ENCODE measurements at regions not wholly inside any gene's neighbourhood (a gene's known extent, or its start where the extent isn't known, plus 50 kb on each side); places are given as distances from the start of the nearest gene placed in this dataset.
"Not testable (repeated sequence)": the region's sequence is repeated elsewhere in the genome, so short reads cannot be mapped to it uniquely, and the experiment has no call there.

DNA sequence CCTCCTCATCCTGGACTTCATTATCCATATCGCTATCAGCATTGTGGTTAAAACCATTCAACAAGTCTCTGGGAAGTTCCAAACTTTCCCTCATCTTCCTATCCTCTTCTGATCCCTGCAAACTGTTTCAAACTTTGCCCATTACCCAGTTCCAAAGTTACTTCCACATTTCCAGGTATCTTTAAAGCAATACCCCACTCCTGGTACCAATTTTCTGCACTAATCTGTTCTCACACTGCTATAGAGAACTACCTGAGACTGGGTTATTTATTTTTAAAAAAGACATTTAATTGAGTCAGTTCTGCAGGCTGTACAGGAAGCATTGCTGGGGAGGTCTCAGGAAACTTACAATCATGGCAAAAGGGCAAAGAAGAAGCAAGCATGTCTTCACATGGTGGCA, 147.3 kb downstream of the ARL4A start:
- DNase-seq: no peak

DNA sequence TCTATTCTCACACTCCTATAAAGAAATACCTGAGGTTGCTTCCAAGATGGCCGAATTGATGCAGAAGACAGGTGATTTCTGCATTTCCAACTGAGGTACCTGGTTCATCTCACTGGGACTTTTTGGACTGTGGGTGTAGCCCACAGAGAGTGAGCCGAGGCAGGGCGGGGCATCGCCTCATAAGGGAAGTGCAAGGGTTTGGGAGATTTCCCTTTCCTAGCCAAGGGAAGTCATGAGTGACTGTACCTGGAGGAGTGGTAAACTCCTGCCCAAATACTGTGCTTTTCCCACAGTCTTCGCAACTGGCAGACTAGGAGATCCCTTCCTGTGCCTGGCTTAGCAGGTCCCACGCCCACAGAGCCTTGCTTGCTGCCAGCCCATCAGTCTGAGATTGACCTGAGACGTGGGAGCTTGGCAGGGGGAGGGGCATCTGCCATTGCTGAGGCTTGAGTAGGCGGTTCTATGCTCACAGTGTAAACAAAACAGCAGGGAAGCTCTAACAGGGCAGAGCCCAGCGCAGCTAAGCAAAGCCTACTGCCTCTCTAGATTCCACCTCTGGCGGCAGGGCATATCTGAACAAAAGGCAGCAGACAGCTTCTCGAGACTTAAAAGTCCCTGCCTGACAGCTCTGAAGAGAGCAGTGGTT, 152.2 kb downstream of the ARL4A start:
- no peak for DNase-seq

DNA sequence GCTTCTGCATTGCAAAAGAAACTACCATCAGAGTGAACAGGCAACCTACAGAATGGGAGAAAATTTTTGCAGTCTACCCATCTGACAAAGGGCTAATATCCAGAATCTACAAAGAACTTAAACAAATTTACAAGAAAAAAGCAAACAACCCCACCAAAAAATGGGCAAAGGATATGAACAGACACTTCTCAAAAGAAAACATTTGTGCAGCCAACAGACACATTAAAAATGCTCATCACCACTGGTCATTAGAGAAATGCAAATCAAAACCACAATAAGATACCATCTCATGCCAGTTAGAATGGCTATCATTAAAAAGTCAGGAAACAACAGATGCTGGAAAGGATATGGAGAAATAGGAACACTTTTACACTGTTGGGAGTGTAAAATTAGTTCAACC, 157.3 kb downstream of the ARL4A start:
- not testable (repeated sequence) for DNase-seq

DNA sequence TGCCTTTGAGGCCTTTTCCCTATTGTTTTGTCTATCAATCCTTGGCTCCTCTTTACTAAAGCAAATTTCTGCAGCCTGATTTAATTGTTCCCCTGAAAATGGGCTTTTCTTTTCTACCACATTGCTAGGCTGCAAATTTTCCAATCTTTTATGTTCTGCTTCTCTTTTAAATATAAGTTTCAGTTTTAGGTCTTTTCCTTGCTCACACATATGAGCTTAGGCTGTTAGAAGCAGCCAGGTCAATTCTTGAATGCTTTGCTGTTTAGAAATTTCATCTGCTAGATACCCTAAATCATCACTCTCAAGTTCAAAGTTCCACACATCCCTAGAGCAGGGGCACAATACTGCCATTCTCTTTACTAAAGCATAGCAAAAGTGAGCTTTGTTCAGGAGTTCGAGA, 159.6 kb downstream of the ARL4A start:
- no peak for DNase-seq

DNA sequence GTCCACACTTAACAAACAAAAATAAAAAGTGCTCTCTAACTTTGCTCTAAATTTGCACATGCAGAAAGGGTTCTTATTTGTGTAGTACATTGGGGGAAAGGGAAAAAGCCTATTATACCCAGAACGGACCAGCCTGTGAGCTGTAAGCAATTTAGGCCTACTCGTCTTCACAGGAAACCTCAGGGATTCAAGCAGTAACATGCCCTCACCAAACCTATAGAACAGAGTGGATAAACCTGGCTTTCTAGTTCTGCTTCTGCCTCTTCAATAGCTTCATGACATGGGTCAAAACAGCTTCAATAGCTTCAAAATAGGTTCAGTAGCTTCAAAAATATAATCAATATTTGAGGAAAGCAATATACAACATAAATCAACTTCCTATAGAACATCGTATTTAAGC, 163.7 kb downstream of the ARL4A start:
- DNase-seq: no peak

DNA sequence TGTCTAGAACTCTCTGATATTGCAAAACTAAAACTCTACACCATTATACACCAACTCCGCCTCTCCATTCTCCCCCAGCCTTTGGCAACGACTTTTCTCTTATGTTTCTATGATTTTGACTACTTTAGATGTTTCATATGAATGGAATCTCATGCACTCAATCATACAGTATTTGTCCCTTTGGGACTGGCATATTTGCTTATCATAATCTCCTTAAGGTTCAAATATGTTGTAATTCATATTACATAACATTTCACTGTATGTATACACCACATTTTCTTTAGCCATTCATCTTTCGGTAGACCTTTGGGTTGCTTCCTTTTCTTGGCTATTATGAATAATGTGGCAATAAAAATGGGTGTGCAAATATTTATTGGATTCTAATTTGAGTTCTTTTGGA, 164.4 kb downstream of the ARL4A start:
- DNase-seq: no peak

DNA sequence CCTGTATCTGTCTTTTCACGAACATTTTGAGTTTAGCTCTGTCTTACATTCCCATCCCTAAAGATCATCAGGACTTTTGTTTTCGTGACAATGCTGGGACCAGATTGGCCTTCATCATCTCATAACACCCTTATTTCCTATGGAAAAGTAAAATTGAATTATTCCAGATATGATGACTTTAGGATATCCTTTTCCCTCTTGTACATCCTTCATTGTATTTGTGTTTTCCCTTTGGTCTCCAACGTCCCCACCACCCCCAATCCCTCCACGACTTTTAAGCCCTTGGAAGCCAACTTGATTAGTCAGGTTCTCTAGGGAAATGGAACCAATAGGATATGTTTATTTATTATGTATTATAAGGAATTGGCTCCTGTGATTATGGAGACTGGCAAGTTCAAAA, 167.6 kb downstream of the ARL4A start:
- DNase-seq: no peak

DNA sequence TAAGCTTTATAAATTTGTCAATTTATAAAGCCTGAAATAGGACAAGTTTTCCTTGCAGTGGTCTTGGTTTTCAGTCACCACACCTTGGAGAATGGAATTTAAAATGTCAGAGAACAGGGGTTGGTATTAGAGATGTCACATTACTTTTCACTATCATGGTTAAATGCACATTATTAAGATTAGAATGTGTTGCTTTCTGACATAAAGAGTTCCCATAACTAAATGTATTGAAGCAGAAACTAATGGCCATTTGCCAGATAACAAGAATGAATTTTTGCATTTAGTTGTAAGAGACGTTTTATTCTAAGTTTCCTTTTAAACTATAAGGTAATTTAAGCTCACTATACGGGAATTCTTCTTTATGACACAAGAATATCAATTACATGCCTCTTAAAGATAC, 172.3 kb downstream of the ARL4A start:
- DNase-seq: no peak

DNA sequence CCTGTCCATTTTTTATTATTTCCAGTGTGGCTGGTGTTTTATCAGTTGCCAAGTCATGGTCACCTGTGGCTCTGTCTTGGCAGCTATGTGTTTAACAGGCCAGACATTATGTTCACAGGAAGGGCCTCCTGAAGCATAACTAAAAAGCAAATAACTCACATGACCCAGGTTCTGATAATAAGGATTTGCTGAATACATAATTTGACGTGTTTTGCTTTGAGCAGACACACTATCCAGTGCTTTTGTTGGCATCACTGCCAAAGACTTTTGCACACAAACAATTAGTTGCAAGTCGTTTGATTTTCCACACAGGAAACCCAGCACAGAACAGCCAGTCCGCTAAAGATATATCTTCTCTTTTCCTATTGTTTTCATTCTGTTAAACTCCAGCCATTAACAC, 173.6 kb downstream of the ARL4A start:
- DNase-seq: no peak

DNA sequence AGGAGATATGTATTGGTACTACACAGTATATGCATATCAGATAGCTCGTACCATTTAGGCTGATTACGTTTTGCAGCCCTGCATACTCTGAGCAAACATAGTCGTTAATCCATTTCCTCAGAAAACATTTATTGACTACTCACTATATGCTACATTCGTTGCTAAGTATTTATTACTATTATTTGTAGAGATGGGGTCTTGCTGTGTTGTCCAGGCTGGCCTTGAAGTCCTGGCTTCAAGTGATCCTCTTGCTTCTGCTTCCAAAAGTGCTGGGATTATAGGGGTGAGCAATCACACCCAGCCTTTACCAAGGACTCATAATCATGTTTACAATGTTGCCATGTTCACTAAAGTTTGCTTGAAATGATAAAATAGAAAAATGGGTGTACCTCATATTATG, 174.7 kb downstream of the ARL4A start:
- DNase-seq: no peak

DNA sequence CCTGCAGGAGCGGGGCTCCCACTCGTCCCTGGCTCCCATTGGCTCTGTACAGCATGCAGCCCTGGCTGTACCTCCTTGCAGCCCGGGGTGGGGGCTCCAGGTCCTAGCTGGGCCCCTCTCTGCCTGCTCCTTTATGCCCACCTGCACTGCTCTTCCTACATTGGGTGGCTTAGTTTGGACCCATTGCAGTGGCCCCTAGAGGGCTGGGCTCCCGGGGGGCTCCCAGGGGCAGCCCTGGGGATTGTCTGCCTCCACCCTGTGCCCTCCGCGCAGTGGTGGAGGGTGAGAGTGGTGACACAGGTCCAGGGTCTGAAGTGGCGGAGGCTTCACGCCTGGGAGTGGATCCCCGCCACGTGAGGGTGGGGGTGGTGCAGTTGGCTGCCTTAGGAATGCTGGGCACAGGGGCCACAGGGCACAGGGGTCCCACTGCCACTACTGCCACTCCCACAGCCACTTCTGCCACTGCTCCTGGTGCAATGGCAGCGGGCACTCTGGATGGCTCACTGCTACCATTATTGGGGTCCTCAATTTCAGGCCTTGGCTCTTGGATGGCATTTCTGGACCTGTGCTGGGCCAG, 177.1 kb downstream of the ARL4A start:
- DNase-seq: no peak

DNA sequence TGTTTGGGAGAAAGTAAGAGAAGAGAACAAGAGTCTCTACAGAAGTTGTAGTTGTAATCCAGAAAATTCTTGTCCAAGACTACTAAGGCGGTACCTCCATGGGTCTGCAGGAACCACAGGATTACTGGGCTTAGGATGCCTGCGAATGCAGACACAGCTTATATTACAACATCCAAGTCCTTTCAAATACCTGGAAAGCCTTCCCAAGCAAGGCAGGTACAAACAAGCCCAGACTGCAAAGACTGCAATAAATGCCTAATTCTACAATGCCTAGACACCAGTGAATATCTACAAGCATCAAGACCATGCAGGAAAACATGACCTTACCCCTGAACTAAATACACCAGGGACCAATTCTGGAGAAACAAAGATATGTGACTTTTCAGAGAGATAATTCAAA, 178.2 kb downstream of the ARL4A start:
- DNase-seq: no peak

DNA sequence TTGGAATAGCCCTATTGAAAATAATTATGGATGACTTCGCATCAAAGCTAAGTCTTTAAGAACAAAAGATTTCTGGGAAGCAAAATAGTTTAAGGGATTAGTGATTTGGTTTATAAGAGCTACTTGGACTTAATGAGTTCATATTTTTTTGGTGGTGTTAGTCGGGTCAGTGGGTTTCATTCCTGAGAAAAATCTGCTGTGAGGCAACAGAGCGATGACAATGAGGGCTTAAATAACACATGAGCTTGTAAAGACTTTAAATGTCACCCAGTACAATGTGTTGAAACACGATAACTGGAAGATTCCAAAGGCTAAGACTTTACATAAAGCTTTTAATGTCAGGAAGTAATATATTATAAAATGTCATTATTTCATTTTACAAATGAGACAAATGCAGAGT, 178.8 kb downstream of the ARL4A start:
- no peak for DNase-seq

DNA sequence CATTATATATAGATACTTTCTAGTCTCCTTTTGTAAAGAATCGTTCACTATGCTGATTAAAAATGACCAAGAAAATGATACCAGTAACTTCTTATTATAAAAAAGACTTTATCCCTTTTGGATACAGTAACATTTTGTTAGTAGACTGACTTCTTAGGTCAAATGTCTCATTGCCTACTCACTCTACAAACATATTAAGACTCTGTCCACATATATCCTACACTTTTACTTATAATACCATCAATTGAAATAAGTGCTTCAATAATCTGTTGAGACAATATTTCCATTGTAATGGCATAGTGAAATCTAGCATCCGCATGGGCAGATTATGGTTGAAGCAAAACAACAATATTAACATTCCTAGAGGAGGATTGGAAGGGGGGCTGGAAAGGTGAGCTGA, 180.6 kb downstream of the ARL4A start:
- no peak for DNase-seq

DNA sequence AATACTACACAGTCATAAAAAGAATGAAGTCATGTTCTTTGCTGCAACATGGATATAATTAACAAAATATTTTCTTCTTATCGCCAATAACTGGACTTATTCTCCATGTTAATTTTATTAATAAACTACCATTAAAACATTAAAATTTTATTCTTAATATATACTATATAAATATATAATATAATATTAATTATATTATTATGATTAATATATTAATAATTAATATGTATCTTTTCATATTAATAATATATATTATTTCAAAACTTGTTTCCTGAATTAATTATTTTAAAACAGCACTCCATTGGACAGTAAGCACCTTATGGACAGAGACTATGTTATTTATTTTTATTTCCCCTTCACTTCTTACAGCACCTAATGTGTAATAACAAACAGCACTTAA, 182.8 kb downstream of the ARL4A start:
- DNase-seq: no peak

DNA sequence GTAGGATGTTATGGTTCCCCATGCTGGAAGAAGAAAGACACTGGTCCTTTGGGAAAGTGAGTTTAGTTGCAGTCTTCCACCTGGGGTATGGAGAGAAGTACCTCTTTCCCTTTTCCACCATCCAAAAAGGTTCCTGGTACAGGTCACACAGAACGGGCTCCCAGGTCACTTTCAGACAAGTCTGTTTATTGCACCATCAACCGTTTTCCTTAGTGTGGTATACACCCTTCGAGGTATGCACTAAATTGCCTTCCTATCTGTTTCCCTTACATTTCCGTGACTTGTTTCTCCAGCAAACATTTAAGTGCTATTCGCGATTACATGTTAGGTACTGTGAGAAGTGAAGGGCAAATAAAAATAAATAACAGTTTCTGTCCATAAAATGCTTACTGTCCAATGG, 185.1 kb downstream of the ARL4A start:
- DNase-seq: no peak

DNA sequence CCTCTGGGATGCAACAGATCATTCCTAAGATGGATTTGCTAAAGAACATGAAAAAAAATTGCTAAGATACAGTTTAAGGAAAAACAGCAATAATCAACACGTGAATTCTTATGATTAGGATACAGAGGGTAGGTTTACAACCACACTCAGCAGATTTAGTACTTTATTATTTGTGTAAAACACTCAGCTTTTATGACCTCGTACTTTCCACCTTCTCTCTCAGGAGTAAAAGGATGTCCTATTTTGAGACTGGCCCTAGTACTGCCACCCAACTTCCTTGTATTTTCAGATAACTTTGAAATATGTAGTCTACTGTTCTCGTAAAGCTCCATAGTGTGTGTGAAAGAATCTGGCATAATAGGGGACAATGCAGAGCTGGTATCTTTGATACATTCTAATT, 186.1 kb downstream of the ARL4A start:
- DNase-seq: no peak

DNA sequence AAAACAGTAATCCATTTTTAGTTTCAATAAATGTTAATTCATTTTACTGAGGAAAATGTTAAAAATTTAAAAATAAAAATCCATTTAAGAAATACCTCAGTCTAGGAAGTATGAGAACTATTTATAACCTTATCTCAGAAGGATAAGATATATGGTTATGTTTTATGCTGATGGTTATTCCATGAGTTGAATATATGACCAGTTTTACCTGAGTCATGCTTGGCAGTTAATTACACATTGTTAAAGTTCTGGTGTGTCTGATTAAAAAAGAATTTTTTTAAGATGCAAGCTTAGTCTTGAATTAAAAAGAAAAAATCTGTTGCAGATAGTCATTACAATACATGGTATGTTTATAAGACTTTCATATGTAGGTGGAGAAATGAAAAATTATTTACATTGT, 191.7 kb downstream of the ARL4A start:
- DNase-seq: no peak

DNA sequence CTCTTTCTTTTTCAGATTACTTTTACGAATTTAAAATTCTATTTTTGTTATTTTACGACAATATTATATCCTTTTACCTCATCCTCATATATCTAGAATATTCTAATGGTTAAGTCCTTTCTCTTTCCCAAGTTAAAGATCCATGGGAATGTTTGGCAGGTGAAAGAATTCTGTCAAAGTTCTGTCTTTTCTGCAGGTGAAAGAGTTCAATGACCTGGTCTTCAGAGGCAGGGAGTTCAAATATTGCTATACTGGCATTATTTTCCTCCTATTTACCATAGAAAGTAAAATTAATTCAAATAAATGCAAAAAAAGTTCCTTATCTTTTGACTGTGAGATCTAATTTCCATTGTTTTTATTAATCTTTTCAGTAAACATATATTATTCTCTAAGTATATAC, 194.3 kb downstream of the ARL4A start:
- DNase-seq: no peak

DNA sequence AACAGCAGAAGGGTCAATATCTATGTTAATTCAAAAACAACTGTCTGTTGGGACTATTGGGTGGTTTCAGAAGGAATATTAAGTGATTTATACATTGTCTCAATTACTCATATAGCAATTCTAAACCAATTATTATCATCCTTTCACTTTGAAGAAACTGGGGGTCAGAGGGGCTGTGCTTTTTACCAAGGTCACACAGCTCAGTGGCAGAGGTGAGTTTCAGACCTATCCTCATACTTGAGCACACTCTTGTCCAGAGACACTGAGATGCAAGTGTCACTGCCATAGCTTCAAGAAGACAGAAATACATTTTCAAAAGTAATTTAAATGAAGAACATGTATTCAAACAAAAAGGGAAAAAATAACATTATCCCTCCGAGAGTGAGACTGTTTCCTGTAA, 195.3 kb downstream of the ARL4A start:
- no peak for DNase-seq

DNA sequence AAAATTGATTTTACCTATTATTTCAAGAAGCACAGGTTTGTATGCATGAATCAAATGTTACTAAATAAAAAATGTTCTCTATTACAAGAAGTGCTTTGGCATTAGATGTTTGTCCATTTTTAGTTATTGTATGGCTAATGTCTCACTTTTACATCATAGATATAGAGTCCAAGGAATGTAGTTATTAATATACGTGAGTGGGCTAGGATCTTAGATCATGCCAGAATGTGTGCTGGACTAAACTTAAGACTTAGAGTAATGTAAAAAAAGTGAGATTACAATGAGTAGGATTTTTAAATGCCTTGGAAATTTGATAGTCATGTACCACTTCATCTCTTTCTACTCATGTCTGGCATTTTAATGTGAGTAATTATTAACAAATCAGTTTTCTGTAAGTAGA, 196.6 kb downstream of the ARL4A start:
- no peak for DNase-seq

DNA sequence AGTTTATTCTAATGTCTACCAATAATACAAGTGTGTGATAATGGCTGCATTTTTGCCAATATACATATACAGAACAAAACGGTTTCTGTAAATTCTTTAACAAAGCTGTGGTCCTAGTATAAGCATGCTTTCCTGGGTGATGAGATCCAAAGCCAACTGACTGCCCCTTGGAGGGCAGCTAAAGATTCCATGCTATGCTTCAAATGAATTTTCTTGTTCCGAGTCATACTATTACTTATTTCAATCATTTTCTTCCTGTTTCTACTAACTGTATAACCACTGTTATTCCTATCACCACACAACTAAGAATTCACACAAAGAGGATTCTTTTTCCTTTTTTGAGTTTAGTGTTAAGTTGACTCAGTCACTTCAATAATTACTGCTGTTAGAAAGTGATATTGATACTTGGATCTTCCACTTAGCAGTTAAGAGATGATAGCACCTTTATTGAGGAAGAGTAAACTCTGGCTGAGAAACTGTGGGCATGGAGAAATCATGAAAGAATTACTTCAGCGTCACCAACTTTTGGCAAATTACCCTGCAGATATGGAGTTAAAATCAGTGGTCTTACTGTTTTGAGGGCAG, 197.5 kb downstream of the ARL4A start:
- no peak for DNase-seq

DNA sequence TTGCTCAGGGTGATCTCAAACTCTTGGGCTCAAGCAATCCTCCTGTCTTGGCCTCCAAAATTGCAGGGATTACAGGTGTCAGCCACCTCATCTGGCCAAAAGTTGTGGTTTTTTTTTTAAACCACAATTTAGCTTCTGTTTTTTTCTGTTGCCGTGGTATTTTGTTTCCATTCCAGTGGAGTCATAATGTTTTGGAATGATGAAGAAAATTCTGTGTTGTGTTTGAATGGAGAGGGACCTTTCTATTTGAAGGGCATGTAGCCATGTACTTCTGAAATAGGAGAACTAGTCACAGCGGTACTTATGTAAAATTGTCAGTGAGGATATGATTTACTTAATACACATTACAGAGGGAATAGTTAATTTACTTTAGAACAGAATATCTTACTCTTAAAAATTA, 201.3 kb downstream of the ARL4A start:
- no peak for DNase-seq

DNA sequence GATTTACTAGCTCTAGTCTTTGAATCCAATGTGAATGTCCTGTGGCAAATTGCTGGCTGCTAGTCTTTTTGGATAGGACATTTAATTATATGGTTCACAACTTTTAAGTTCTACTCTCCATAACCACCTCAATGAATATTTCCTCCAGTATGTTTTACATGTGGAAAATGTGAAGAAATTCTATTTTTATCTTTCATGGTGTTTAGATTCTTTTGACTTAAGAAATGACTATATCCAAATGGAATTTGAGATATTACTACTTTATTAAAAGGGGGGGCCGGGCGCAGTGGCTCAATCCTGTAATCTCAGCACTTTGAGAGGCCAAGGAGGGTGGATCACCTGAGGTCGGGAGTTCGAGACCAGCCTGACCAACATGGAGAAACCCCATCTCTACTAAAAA, 202.0 kb downstream of the ARL4A start:
- no peak for DNase-seq

DNA sequence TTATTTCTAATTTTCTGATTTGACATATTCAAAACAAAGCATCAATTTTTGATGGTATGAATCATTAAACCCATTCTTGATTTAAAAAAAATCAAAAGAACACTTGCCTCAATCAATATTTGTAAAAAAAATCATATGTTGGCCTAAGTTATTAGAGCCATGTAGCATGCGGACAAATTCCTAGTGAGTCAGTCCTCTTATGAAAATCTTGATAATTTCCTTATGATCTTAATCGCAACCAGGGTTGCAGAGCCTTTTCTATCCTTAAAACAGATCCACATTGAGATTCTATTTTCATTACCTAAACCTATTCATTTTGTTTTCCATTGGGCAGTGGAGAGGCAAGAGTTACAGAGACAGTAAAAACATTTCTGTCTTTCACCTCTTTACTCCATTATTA, 203.2 kb downstream of the ARL4A start:
- no peak for DNase-seq

Data from T-helper 1 cell (primary cell).